WTC11 (cell line): ENCODE measurements at regions not wholly inside any gene's neighbourhood (a gene's known extent, or its start where the extent isn't known, plus 50 kb on each side); places are given as distances from the start of the nearest gene placed in this dataset.

ENCODE experiments used
- ATAC-seq: fragments of 200-7000 bp; cut with Tn5 transposase; 2 replicates; pipeline ENCODE4 v1.10.0; 2021; ENCODE audit warnings: mild to moderate bottlenecking, moderate library complexity
- CTCF ChIA-PET: fragments of 300-600 bp; sonication (Branson Sonifier 250); formaldehyde crosslinking; loops from one replicate; lab custom pipeline; 2021; ENCODE audit warnings: antibody characterized with exemption; lab: Charles Lee
- POLR2A ChIA-PET: fragments of 350-600 bp; sonication (Branson Sonifier 250); formaldehyde crosslinking; loops from one replicate; lab custom pipeline; 2021; ENCODE audit warnings: antibody characterized with exemption; lab: Charles Lee
- DNase-seq: peaks from one replicate; pipeline ENCODE4 v3.0.0; 2021; ENCODE audit warnings: low spot score
- H3K27ac Mint-ChIP-seq: 2 replicates; pipeline ENCODE4 v1.8.0; 2021; ENCODE audit warnings: mixed read lengths
- H3K27me3 Mint-ChIP-seq: 2 replicates; pipeline ENCODE4 v1.8.0; 2021; ENCODE audit warnings: low read depth, mild to moderate bottlenecking, moderate library complexity, mixed read lengths
- H3K36me3 Mint-ChIP-seq: 2 replicates; pipeline ENCODE4 v1.8.0; 2021; ENCODE audit warnings: mixed read lengths
- H3K4me1 Mint-ChIP-seq: 2 replicates; pipeline ENCODE4 v1.8.0; 2022; ENCODE audit warnings: mixed read lengths
- H3K4me3 Mint-ChIP-seq: 2 replicates; pipeline ENCODE4 v1.8.0; 2021; ENCODE audit warnings: mild to moderate bottlenecking, moderate library complexity, mixed read lengths
- H3K9me3 Mint-ChIP-seq: 2 replicates; pipeline ENCODE4 v1.8.0; 2021; ENCODE audit warnings: mixed read lengths
- CREM ChIP-seq: sonication (generic); formaldehyde crosslinking; IDR thresholded peaks from 2 replicates; pipeline ENCODE4 v1.8.1; 2022; ENCODE audit warnings: mild to moderate bottlenecking, missing genetic modification reagents, moderate library complexity
- E2F4 ChIP-seq: sonication (generic); formaldehyde crosslinking; IDR thresholded peaks from 2 replicates; pipeline ENCODE4 v1.8.1; 2022; ENCODE audit warnings: low read depth, mild to moderate bottlenecking, moderate library complexity, missing genetic modification reagents, borderline replicate concordance
- ESRRA ChIP-seq: sonication (generic); formaldehyde crosslinking; IDR thresholded peaks from 2 replicates; pipeline ENCODE4 v1.8.1; 2022; ENCODE audit warnings: mild to moderate bottlenecking, missing genetic modification reagents, borderline replicate concordance
- FOXJ3 ChIP-seq: sonication (generic); formaldehyde crosslinking; IDR thresholded peaks from 2 replicates; pipeline ENCODE4 v1.9.0; 2021; ENCODE audit warnings: missing genetic modification reagents, mild to moderate bottlenecking, borderline replicate concordance
- FOXP1 ChIP-seq: sonication (generic); formaldehyde crosslinking; IDR thresholded peaks from 2 replicates; pipeline ENCODE4 v1.8.0; 2022; ENCODE audit warnings: missing genetic modification reagents, mild to moderate bottlenecking, moderate library complexity, borderline replicate concordance
- GABPB1 ChIP-seq: sonication (generic); formaldehyde crosslinking; IDR thresholded peaks from 2 replicates; pipeline ENCODE4 v1.8.1; 2023; ENCODE audit warnings: mild to moderate bottlenecking, missing genetic modification reagents
- MYBL2 ChIP-seq: sonication (generic); formaldehyde crosslinking; IDR thresholded peaks from 2 replicates; pipeline ENCODE4 v1.8.1; 2023; ENCODE audit warnings: mild to moderate bottlenecking, moderate library complexity, missing genetic modification reagents
- NFATC4 ChIP-seq: fragments of 250-450 bp; sonication (Bioruptor Pico); IDR thresholded peaks from 2 replicates; pipeline ENCODE4 v1.9.0; 2021; ENCODE audit warnings: mild to moderate bottlenecking
- OVOL2 ChIP-seq: fragments of 250-450 bp; sonication (Bioruptor Pico); IDR thresholded peaks from 2 replicates; pipeline ENCODE4 v1.9.0; 2021; ENCODE audit warnings: mild to moderate bottlenecking, borderline replicate concordance
- SOX15 ChIP-seq: fragments of 250-450 bp; sonication (Bioruptor Pico); IDR thresholded peaks from 2 replicates; pipeline ENCODE4 v1.9.0; 2021; ENCODE audit warnings: mild to moderate bottlenecking
- TP53 ChIP-seq: sonication (generic); formaldehyde crosslinking; IDR thresholded peaks from 2 replicates; pipeline ENCODE4 v1.8.1; 2023; ENCODE audit warnings: mild to moderate bottlenecking, missing genetic modification reagents
- ZBTB21 ChIP-seq: sonication (generic); formaldehyde crosslinking; IDR thresholded peaks from 2 replicates; pipeline ENCODE4 v1.8.1; 2023; ENCODE audit warnings: mild to moderate bottlenecking, missing genetic modification reagents, borderline replicate concordance
- ZNF138 ChIP-seq: sonication (generic); formaldehyde crosslinking; conservative IDR thresholded peaks from 2 replicates; pipeline ENCODE4 v1.8.1; 2022; ENCODE audit warnings: mild to moderate bottlenecking, moderate library complexity, missing genetic modification reagents
- TF ChIP-seq, protein P1 (sequence below): sonication (generic); formaldehyde crosslinking; IDR thresholded peaks from 2 replicates; pipeline ENCODE4 v1.8.1; 2023; ENCODE audit warnings: mild to moderate bottlenecking, missing genetic modification reagents
- TF ChIP-seq, protein P2 (sequence below): sonication (generic); formaldehyde crosslinking; IDR thresholded peaks from 2 replicates; pipeline ENCODE4 v1.8.0; 2022; ENCODE audit warnings: mild to moderate bottlenecking, missing genetic modification reagents
- TF ChIP-seq, protein P3 (sequence below): sonication (generic); formaldehyde crosslinking; IDR thresholded peaks from 2 replicates; pipeline ENCODE4 v1.8.1; 2022; ENCODE audit warnings: mild to moderate bottlenecking, moderate library complexity, missing genetic modification reagents
- TF ChIP-seq, protein P4 (sequence below): sonication (generic); formaldehyde crosslinking; IDR thresholded peaks from 2 replicates; pipeline ENCODE4 v1.8.1; 2023; ENCODE audit warnings: mild to moderate bottlenecking, missing genetic modification reagents, borderline replicate concordance

- Mint-ChIP-seq H3K27ac (no peak overlapping the region), H3K27me3 (no peaks in the 10 kb centered on the region), H3K9me3 (no peaks in the 10 kb centered on the region), H3K4me1 (no peaks in the 10 kb centered on the region), H3K36me3 (no peaks in the 10 kb centered on the region), H3K4me3 (no peak overlapping the region)
- ChIA-PET CTCF (interaction anchor here (0.9 kb wide), 1 partner anchor 398 kb away, joined by 3 read pairs; no protein-coding TSS in a partner anchor), POLR2A (no interaction called here)
- DNase-seq (no peak), ATAC-seq (no peak)
- TF ChIP-seq, protein P1, sequence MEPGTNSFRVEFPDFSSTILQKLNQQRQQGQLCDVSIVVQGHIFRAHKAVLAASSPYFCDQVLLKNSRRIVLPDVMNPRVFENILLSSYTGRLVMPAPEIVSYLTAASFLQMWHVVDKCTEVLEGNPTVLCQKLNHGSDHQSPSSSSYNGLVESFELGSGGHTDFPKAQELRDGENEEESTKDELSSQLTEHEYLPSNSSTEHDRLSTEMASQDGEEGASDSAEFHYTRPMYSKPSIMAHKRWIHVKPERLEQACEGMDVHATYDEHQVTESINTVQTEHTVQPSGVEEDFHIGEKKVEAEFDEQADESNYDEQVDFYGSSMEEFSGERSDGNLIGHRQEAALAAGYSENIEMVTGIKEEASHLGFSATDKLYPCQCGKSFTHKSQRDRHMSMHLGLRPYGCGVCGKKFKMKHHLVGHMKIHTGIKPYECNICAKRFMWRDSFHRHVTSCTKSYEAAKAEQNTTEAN: no peak
- no peak for TF ChIP-seq ZNF138 (CRISPR knock-in tag)
- no peak for TF ChIP-seq OVOL2 (CRISPR knock-in tag)
- TF ChIP-seq SOX15 (CRISPR knock-in tag): no peak
- no peak for TF ChIP-seq TP53 (CRISPR knock-in tag)
- no peak for TF ChIP-seq E2F4
- TF ChIP-seq FOXJ3 (CRISPR knock-in tag): no peak
- TF ChIP-seq, protein P2, sequence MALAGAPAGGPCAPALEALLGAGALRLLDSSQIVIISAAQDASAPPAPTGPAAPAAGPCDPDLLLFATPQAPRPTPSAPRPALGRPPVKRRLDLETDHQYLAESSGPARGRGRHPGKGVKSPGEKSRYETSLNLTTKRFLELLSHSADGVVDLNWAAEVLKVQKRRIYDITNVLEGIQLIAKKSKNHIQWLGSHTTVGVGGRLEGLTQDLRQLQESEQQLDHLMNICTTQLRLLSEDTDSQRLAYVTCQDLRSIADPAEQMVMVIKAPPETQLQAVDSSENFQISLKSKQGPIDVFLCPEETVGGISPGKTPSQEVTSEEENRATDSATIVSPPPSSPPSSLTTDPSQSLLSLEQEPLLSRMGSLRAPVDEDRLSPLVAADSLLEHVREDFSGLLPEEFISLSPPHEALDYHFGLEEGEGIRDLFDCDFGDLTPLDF (CRISPR knock-in tag): no peak
- no peak for TF ChIP-seq ESRRA
- no peak for TF ChIP-seq ZBTB21
- no peak for TF ChIP-seq FOXP1 (CRISPR knock-in tag)
- no peak for TF ChIP-seq CREM (CRISPR knock-in tag)
- TF ChIP-seq, protein P3, sequence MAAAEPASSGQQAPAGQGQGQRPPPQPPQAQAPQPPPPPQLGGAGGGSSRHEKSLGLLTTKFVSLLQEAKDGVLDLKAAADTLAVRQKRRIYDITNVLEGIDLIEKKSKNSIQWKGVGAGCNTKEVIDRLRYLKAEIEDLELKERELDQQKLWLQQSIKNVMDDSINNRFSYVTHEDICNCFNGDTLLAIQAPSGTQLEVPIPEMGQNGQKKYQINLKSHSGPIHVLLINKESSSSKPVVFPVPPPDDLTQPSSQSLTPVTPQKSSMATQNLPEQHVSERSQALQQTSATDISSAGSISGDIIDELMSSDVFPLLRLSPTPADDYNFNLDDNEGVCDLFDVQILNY (CRISPR knock-in tag): no peak
- no peak for TF ChIP-seq GABPB1 (CRISPR knock-in tag)
- TF ChIP-seq MYBL2 (CRISPR knock-in tag): no peak
These were observed 172.9 kb upstream of the NREP start for GRCh38 chr5:111929867-111930266.

DNA sequence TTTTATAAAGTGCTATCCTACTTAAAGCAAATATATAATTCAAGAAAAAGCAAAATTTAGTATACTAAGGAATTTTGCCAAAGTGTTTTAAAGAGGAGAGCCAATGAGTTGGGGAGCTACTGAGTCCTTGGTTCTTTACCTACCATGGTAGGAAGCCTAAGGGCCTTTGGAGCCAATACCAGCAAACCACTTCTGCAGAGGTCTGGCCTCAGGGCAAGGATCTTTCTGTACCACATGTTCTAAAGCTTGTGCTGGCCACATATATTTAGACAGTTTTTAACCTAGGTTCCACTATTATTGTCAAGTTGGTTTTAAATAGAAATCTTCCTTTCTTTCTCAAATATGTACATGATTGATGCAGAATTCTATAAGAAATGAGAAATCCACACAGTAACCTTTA lies 172.3 kb upstream of the NREP start:
- H3K36me3 Mint-ChIP-seq: no peaks in the 10 kb centered on the region
- no peak overlapping the region for H3K4me3 Mint-ChIP-seq
- POLR2A ChIA-PET: no interaction called here
- ATAC-seq: no peak
- DNase-seq: no peak
- H3K9me3 Mint-ChIP-seq: no peaks in the 10 kb centered on the region
- H3K27ac Mint-ChIP-seq: no peak overlapping the region
- H3K27me3 Mint-ChIP-seq: no peaks in the 10 kb centered on the region
- CTCF ChIA-PET: no interaction called here
- TF ChIP-seq NFATC4 (CRISPR knock-in tag): no peak
- TF ChIP-seq, protein P4, sequence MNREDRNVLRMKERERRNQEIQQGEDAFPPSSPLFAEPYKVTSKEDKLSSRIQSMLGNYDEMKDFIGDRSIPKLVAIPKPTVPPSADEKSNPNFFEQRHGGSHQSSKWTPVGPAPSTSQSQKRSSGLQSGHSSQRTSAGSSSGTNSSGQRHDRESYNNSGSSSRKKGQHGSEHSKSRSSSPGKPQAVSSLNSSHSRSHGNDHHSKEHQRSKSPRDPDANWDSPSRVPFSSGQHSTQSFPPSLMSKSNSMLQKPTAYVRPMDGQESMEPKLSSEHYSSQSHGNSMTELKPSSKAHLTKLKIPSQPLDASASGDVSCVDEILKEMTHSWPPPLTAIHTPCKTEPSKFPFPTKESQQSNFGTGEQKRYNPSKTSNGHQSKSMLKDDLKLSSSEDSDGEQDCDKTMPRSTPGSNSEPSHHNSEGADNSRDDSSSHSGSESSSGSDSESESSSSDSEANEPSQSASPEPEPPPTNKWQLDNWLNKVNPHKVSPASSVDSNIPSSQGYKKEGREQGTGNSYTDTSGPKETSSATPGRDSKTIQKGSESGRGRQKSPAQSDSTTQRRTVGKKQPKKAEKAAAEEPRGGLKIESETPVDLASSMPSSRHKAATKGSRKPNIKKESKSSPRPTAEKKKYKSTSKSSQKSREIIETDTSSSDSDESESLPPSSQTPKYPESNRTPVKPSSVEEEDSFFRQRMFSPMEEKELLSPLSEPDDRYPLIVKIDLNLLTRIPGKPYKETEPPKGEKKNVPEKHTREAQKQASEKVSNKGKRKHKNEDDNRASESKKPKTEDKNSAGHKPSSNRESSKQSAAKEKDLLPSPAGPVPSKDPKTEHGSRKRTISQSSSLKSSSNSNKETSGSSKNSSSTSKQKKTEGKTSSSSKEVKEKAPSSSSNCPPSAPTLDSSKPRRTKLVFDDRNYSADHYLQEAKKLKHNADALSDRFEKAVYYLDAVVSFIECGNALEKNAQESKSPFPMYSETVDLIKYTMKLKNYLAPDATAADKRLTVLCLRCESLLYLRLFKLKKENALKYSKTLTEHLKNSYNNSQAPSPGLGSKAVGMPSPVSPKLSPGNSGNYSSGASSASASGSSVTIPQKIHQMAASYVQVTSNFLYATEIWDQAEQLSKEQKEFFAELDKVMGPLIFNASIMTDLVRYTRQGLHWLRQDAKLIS: no peak
- H3K4me1 Mint-ChIP-seq: no peaks in the 10 kb centered on the region
